Trophoblast cell (in vitro differentiated cells and primary cell): ENCODE measurements at regions not wholly inside any gene's neighbourhood (a gene's known extent, or its start where the extent isn't known, plus 50 kb on each side); places are given as distances from the start of the nearest gene placed in this dataset.
"Not testable (repeated sequence)": the region's sequence is repeated elsewhere in the genome, so short reads cannot be mapped to it uniquely, and the experiment has no call there.

Source experiments
- DNase-seq, 2 donors: peaks; one replicate each; pipeline ENCODE4 v3.0.0-alpha.2; 2016
- H2AFZ ChIP-seq: 2 replicates; pipeline ENCODE4 v1.6.1; 2013; ENCODE audit warnings: low read length, moderate library complexity, mild to moderate bottlenecking; ENCODE audit not compliant: insufficient read depth, poor library complexity
- H2AK5ac ChIP-seq: 2 replicates; pipeline ENCODE4 v1.6.1; 2013; ENCODE audit warnings: mild to moderate bottlenecking, low read length
- H2BK120ac ChIP-seq: 2 replicates; pipeline ENCODE4 v1.6.1; 2013; ENCODE audit warnings: low read length, mild to moderate bottlenecking, moderate library complexity; ENCODE audit not compliant: insufficient read depth, poor library complexity
- H2BK12ac ChIP-seq: 2 replicates; pipeline ENCODE4 v1.6.1; 2013; ENCODE audit warnings: mild to moderate bottlenecking, low read length, moderate library complexity
- H2BK5ac ChIP-seq: 2 replicates; pipeline ENCODE4 v1.6.1; 2013; ENCODE audit warnings: low read length, low read depth, moderate library complexity, mild to moderate bottlenecking; ENCODE audit not compliant: poor library complexity
- H3K14ac ChIP-seq: 2 replicates; pipeline ENCODE4 v1.6.1; 2013; ENCODE audit warnings: mild to moderate bottlenecking, low read length
- H3K18ac ChIP-seq: 2 replicates; pipeline ENCODE4 v1.6.1; 2013; ENCODE audit warnings: mild to moderate bottlenecking, low read length
- H3K23ac ChIP-seq: 2 replicates; pipeline ENCODE4 v1.6.1; 2013; ENCODE audit warnings: low read length
- H3K27ac ChIP-seq: 2 replicates; pipeline ENCODE4 v1.5.1; 2013; ENCODE audit warnings: low read depth, mild to moderate bottlenecking, inconsistent platforms, low read length, moderate library complexity
- H3K27me3 ChIP-seq: 2 replicates; pipeline ENCODE4 v1.6.1; 2013; ENCODE audit warnings: inconsistent platforms, mild to moderate bottlenecking, low read length, moderate library complexity; ENCODE audit not compliant: insufficient read depth
- H3K36me3 ChIP-seq, 2 experiments: 1 replicate in 1 of 2; 2 replicates in 1 of 2; pipeline ENCODE4 v1.6.1; 2013; ENCODE audit warnings: low read length in 2 of 2, mild to moderate bottlenecking in 2 of 2, moderate library complexity in 1 of 2; ENCODE audit not compliant: insufficient read depth in 2 of 2, control insufficient read depth in 1 of 2
- H3K4ac ChIP-seq: 2 replicates; pipeline ENCODE4 v1.6.1; 2013; ENCODE audit warnings: low read depth, mild to moderate bottlenecking, low read length, moderate library complexity
- H3K4me1 ChIP-seq, 2 experiments: 1 replicate in 1 of 2; 2 replicates in 1 of 2; pipeline ENCODE4 v1.6.1; 2013; ENCODE audit warnings: low read length in 2 of 2, mild to moderate bottlenecking in 2 of 2, moderate library complexity in 1 of 2; ENCODE audit not compliant: insufficient read depth in 2 of 2, control insufficient read depth in 1 of 2
- H3K4me2 ChIP-seq: 2 replicates; pipeline ENCODE4 v1.6.1; 2013; ENCODE audit warnings: inconsistent platforms, mild to moderate bottlenecking, low read length, moderate library complexity
- H3K4me3 ChIP-seq: 2 replicates; pipeline ENCODE4 v1.5.1; 2013; ENCODE audit warnings: mild to moderate bottlenecking, low read depth, low read length, inconsistent platforms
- H3K79me1 ChIP-seq: one replicate; pipeline ENCODE4 v1.6.1; 2013; ENCODE audit warnings: low read length
- H3K79me2 ChIP-seq: 2 replicates; pipeline ENCODE4 v1.6.1; 2013; ENCODE audit warnings: low read length, mild to moderate bottlenecking; ENCODE audit not compliant: control insufficient read depth, insufficient read depth, poor library complexity
- H3K9ac ChIP-seq: 2 replicates; pipeline ENCODE4 v1.6.1; 2013; ENCODE audit warnings: mild to moderate bottlenecking, low read length
- H3K9me3 ChIP-seq: 2 replicates; pipeline ENCODE4 v1.6.1; 2013; ENCODE audit warnings: low read depth, mild to moderate bottlenecking, control low read depth, inconsistent platforms, low read length; ENCODE audit not compliant: insufficient read depth
- H4K12ac ChIP-seq: 2 replicates; pipeline ENCODE4 v1.6.1; 2013; ENCODE audit warnings: low read depth, mild to moderate bottlenecking, low read length, moderate library complexity
- H4K8ac ChIP-seq: 2 replicates; pipeline ENCODE4 v1.6.1; 2013; ENCODE audit warnings: low read depth, mild to moderate bottlenecking, low read length, moderate library complexity
- H4K91ac ChIP-seq: one replicate; pipeline ENCODE4 v1.6.1; 2013; ENCODE audit warnings: low read depth, mild to moderate bottlenecking, low read length, moderate library complexity
- WGBS: extraction: QIAGEN DNeasy Blood & Tissue Kit; methylation state at CpG from one replicate; pipeline ENCODE4 v1.1.7; 2013; ENCODE audit warnings: missing lambda C conversion rate; ENCODE audit not compliant: insufficient read length, insufficient coverage; ENCODE audit errors: extremely low coverage; 5-methylcytosine and 5-hydroxymethylcytosine counted together

DNA sequence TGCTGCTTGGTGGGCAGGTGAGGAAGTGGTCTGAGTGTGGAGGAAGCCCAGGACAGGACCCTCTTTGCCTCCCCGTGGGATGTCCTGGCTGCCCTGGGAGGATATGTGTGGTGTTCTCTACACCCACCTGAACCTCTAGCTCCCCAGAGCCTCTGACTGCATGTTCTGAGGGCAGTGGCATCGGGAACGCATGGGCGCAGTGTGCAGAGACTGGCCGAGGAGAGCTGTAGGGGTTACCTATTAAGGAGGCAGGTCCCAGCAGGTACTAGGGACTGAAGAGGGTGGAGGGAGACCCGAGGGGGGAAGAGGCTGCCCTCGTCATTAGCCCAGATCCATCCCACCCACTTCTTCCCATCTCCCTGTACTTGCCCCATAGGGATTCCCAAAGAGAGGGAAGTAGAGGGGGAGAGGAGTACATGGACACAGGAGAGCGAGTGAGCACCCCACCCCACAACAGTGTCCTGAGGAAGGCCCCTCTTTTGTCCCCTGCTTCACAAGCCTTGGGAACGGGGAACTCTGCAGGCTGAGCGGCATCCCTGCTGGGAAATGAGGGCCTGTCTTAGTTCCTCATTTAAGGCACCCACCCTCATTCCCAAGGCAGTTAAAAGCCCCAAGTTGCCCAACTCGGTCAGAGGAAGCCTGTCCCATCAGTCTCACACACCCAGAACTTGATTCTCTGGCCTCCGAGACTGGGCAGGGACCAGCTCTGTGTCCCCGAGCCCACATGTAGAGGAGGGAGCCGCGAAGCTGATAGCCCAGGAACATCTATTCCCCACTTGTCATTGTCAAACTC, 208.5 kb upstream of the PLGLB2 start:
- not testable (repeated sequence) for H3K23ac ChIP-seq, H3K9ac ChIP-seq, H3K18ac ChIP-seq, H3K4me3 ChIP-seq, H3K4me2 ChIP-seq, H3K27me3 ChIP-seq, H3K4ac ChIP-seq, H3K4me1 ChIP-seq, H3K79me1 ChIP-seq, H3K79me2 ChIP-seq, H2BK120ac ChIP-seq, H4K12ac ChIP-seq, H3K27ac ChIP-seq, H3K14ac ChIP-seq, H2AK5ac ChIP-seq, H2AFZ ChIP-seq, H3K36me3 ChIP-seq, H3K9me3 ChIP-seq, H4K8ac ChIP-seq, DNase-seq, H2BK5ac ChIP-seq
- Histone ChIP-seq H4K91ac (peak overlapping the region; percentile 37), H2BK12ac (peak overlapping the region; percentile 31)
- no CpG with 5 or more reads among the region's 15 CpGs for WGBS

DNA sequence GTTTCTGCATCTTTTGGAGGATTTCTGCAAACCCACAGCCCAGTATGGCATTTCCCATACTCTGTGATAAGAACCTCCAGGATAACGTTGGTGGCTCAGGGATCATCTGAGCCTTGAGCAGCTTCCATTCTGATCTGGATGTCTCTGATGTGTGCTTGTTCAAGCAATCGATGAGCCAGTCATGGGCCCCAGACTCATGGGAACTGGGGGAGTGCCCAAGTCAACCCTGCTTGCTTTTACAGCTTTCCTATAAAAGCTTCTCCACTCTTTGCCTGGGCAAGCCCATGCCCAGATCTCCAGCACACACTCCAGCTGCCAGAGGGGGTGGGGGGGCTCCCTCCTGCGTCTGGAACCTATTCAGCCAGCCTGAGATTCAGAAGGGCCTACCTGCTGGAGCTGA, 207.6 kb upstream of the PLGLB2 start:
- H3K4ac ChIP-seq, H3K23ac ChIP-seq: not testable (repeated sequence)
- no CpG with 5 or more reads among the region's 3 CpGs for WGBS

DNA sequence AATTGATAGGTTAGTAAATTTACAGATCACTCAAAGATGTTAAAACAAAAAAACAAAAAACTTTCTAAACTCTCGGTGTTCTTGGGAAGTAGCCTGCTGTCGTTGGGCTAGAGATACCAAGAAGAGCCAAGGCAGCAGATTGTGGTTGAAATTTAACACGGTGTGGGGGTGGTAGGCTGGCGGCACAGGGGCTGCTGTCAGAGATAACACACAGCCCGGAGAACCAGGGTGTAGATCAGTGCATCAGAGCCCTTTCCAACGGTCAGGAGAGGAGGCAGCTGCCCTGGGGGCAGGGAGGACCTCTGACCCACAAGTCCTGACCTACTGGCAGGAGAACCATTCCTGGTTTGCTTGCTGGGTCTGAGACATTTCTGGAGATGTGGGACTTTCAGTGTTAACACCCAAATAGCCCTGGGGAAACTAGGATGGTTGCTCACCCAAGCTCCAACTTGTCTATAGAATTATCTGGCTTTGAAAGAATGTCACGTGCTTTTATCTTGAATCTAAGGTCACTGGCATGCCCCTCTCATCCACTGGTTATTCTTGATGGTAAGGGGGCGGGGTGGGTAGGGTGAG, 205.2 kb upstream of the PLGLB2 start:
- peak; percentile 43 to 56 for DNase-seq
- not testable (repeated sequence) for H3K79me2 ChIP-seq, H2BK5ac ChIP-seq, H3K79me1 ChIP-seq, H3K27me3 ChIP-seq, H4K91ac ChIP-seq, H3K9me3 ChIP-seq, H2BK120ac ChIP-seq, H3K4me3 ChIP-seq, H2AK5ac ChIP-seq, H3K4me2 ChIP-seq, H3K4me1 ChIP-seq, H2AFZ ChIP-seq, H3K18ac ChIP-seq, H2BK12ac ChIP-seq, H3K4ac ChIP-seq, H3K9ac ChIP-seq, H4K8ac ChIP-seq, H3K23ac ChIP-seq, H3K14ac ChIP-seq, H4K12ac ChIP-seq, H3K36me3 ChIP-seq
- H3K27ac ChIP-seq = peak overlapping the region; percentile 56
- WGBS = no CpG with 5 or more reads among the region's 8 CpGs

More for the DNA sequence above, 207.6 kb upstream of the PLGLB2 start:
- not testable (repeated sequence) for H2BK12ac ChIP-seq, H4K12ac ChIP-seq, H3K79me2 ChIP-seq, H3K27me3 ChIP-seq, H3K79me1 ChIP-seq, H3K18ac ChIP-seq, H2AFZ ChIP-seq, H2AK5ac ChIP-seq, DNase-seq, H3K14ac ChIP-seq, H4K8ac ChIP-seq, H3K9ac ChIP-seq, H3K36me3 ChIP-seq, H3K9me3 ChIP-seq, H3K4me3 ChIP-seq, H3K4me1 ChIP-seq, H2BK5ac ChIP-seq, H3K4me2 ChIP-seq, H2BK120ac ChIP-seq, H3K27ac ChIP-seq
- peak overlapping the region; percentile 55 for H4K91ac ChIP-seq

DNA sequence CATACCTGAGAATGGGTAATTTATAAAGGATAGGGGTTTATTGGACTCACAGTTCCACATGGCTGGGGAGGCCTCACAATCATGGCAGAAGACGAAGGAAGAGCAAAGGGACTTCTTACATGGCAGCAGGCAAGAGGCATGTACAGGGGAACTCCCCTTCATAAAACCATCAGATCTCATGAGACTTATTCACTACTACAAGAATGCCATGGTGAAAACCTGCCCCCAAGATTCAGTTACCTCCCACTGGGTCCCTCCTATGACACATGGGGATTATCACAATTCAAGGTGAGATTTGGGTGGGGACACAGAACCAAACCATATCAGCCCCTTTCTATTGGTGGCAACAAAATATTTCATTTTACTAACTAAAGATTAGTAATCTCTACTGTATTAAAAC, 204.1 kb upstream of the PLGLB2 start:
- H3K14ac ChIP-seq, H2BK5ac ChIP-seq, H4K8ac ChIP-seq, H2BK12ac ChIP-seq, H3K4me3 ChIP-seq, H3K79me1 ChIP-seq, H2AFZ ChIP-seq, H2BK120ac ChIP-seq, H4K12ac ChIP-seq, H3K4me1 ChIP-seq, H3K79me2 ChIP-seq, H3K23ac ChIP-seq, H3K27ac ChIP-seq, H3K4ac ChIP-seq, H3K18ac ChIP-seq, DNase-seq, H3K9ac ChIP-seq, H3K36me3 ChIP-seq, H3K27me3 ChIP-seq, H2AK5ac ChIP-seq, H3K4me2 ChIP-seq, H3K9me3 ChIP-seq, H4K91ac ChIP-seq: not testable (repeated sequence)
- WGBS = no CpG with 5 or more reads among the region's 1 CpG
